ENCODE measurements at regions not wholly inside any gene's neighbourhood (a gene's known extent, or its start where the extent isn't known, plus 50 kb on each side); places are given as distances from the start of the nearest gene placed in this dataset.

- no peak overlapping the region for H4K91ac ChIP-seq (ENCODE audit: insufficient read depth, low read depth, low read length)
- in situ Hi-C loops (cut with MboI; ENCODE audit: low sequenced_read_pairs), result no loop called here
- H4K8ac ChIP-seq (ENCODE audit: low read depth in 2 of 2, low read length in 2 of 2), result no peak overlapping the region
- H4K20me1 ChIP-seq (ENCODE audit: insufficient read depth, low read length), result no peaks in the 10 kb centered on the region
- no peaks in the 10 kb centered on the region for H3K36me3 ChIP-seq (ENCODE audit: control insufficient read depth, insufficient read depth, low read length)
- H2BK20ac ChIP-seq (ENCODE audit: low read depth, low read length), result no peak overlapping the region
- no peak overlapping the region for H2BK5ac ChIP-seq (ENCODE audit: low read depth, low read length, poor library complexity, severe bottlenecking)
- no peak overlapping the region for H4K5ac ChIP-seq (ENCODE audit: low read depth, low read length)
- no peak overlapping the region for H2BK15ac ChIP-seq (ENCODE audit: low read depth, low read length)
- no peak overlapping the region for H3K4me3 ChIP-seq (ENCODE audit: insufficient read depth, low read depth, low read length)
- H3K9me3 ChIP-seq (ENCODE audit: control insufficient read depth, insufficient read depth, low read length), result peaks cover 10% of the 10 kb centered on the region
- no peak overlapping the region for H3K4ac ChIP-seq (ENCODE audit: low read depth, low read length)
- no peak for DNase-seq
- no peak overlapping the region for H2AK9ac ChIP-seq (replicated peaks; ENCODE audit: low read depth, low read length, poor library complexity)
- H3K14ac ChIP-seq (replicated peaks; ENCODE audit: low read depth, low read length), result no peak overlapping the region
- TF ChIP-seq MXI1 (IDR thresholded peaks at IDR 0.05; ENCODE audit: borderline replicate concordance, low read depth, low read length) (no peak), USF2 (IDR thresholded peaks at IDR 0.05; ENCODE audit: low read depth, low read length) (no peak), CTCF (conservative IDR thresholded peaks at IDR 0.05; ENCODE audit: low read depth, low read length) (no peak), RCOR1 (IDR thresholded peaks at IDR 0.05; ENCODE audit: insufficient replicate concordance, low read length) (no peak), ELK1 (IDR thresholded peaks at IDR 0.05; ENCODE audit: borderline replicate concordance, low read depth, low read length) (no peak), FOS (IDR thresholded peaks at IDR 0.05; ENCODE audit: low read depth, low read length) (no peak), RFX5 (IDR thresholded peaks at IDR 0.05; ENCODE audit: low read depth, low read length) (no peak), CEBPB (IDR thresholded peaks at IDR 0.05; ENCODE audit: low read depth, low read length) (no peak), NFE2L2 (IDR thresholded peaks at IDR 0.05; ENCODE audit: low read depth, low read length) (no peak)
- H2AFZ ChIP-seq (replicated peaks; ENCODE audit: low read length, poor library complexity), result no peak overlapping the region
- H3K56ac ChIP-seq (ENCODE audit: extremely low read depth, insufficient read depth, low read length), result no peak overlapping the region; the same call in 1 of the 2 replicates
- ChIA-PET POLR2A (ENCODE audit: unreplicated experiment) (no interaction called here), CTCF (no interaction called here)
- no peak overlapping the region for H2BK120ac ChIP-seq (ENCODE audit: low read depth, low read length)
- H3K23ac ChIP-seq (ENCODE audit: low read depth, low read length), result no peak overlapping the region
- H3K18ac ChIP-seq (ENCODE audit: low read depth, low read length), result no peak overlapping the region
- H3K79me1 ChIP-seq (ENCODE audit: low read depth in 1 of 2, low read length in 2 of 2), result no peaks in the 10 kb centered on the region
- no peak overlapping the region for H3K4me2 ChIP-seq (ENCODE audit: low read depth, low read length)
- no peak overlapping the region for H2AK5ac ChIP-seq (ENCODE audit: low read depth, low read length)
- intact Hi-C loops (cut with micrococcal nuclease), result no loop called here
- no peak overlapping the region for H3K27ac ChIP-seq (ENCODE audit: insufficient read depth, low read length)
- no peaks in the 10 kb centered on the region for H3K9me1 ChIP-seq (ENCODE audit: insufficient read depth, low read length)
- ATAC-seq (ENCODE audit: low read depth), result no peak
- no TSS peak for BruUV-seq (replicated peaks)
- no peaks in the 10 kb centered on the region for H3K4me1 ChIP-seq (ENCODE audit: control insufficient read depth, insufficient read depth, low read length)
- H3K9ac ChIP-seq (ENCODE audit: low read depth, low read length), result no peak overlapping the region
- H3K27me3 ChIP-seq (ENCODE audit: control insufficient read depth, insufficient read depth, low read length), result no peaks in the 10 kb centered on the region
- dilution Hi-C loops (cut with HindIII; ENCODE audit: low sequenced_read_pairs, unreplicated experiment), result no loop called here
- 80% methylated on average over 1 of the region's 4 CpGs; no CpG with 5 or more reads in 1 of the 2 experiments for WGBS, 2 experiments (ENCODE audit: extremely low coverage in 2 of 2, insufficient read length in 1 of 2)
Measured at GRCh38 chr7:50217821-50218281, 86.7 kb upstream of the IKZF1 start.
